ENCODE measurements at regions not wholly inside any gene's neighbourhood (a gene's known extent, or its start where the extent isn't known, plus 50 kb on each side); places are given as distances from the start of the nearest gene placed in this dataset.

GRCh38 chr2:184504252-184504651 is 94.1 kb upstream of the ZNF804A start:
- no peak for DNase-seq

GRCh38 chr2:184507254-184507653 is 91.1 kb upstream of the ZNF804A start:
- no peak for DNase-seq

- DNase-seq: no peak
These were observed 80.9 kb upstream of the ZNF804A start for GRCh38 chr2:184517402-184517801.

GRCh38 chr2:184520441-184520840 is 77.9 kb upstream of the ZNF804A start:
- no peak for DNase-seq

- no peak for DNase-seq
These were observed 74.6 kb upstream of the ZNF804A start for GRCh38 chr2:184523732-184524131.

- DNase-seq: no peak
These were observed 73.6 kb upstream of the ZNF804A start for GRCh38 chr2:184524551-184525382.

- peak; percentile 31 for DNase-seq
These were observed 71.3 kb upstream of the ZNF804A start for GRCh38 chr2:184527058-184527457.

GRCh38 chr2:184528119-184528518 is 70.2 kb upstream of the ZNF804A start:
- no peak for DNase-seq

GRCh38 chr2:184530239-184530638 is 68.1 kb upstream of the ZNF804A start:
- no peak for DNase-seq

- no peak for DNase-seq
These were observed 67.4 kb upstream of the ZNF804A start for GRCh38 chr2:184530959-184531358.

GRCh38 chr2:184532551-184532950 is 65.8 kb upstream of the ZNF804A start:
- no peak for DNase-seq

GRCh38 chr2:184534986-184535385 is 63.3 kb upstream of the ZNF804A start:
- DNase-seq: no peak

- no peak for DNase-seq
These were observed 58.0 kb upstream of the ZNF804A start for GRCh38 chr2:184540246-184540789.

GRCh38 chr2:184541591-184541990 is 56.7 kb upstream of the ZNF804A start:
- DNase-seq: no peak

- DNase-seq: no peak
These were observed 54.5 kb upstream of the ZNF804A start for GRCh38 chr2:184543832-184544231.

Data from hematopoietic multipotent progenitor cell treated with erythropoietin and hydrocortisone succinate and interleukin-3 and kit ligand, for 6 days (in vitro differentiated cells).